ENCODE measurements at regions not wholly inside any gene's neighbourhood (a gene's known extent, or its start where the extent isn't known, plus 50 kb on each side); places are given as distances from the start of the nearest gene placed in this dataset.

- intact Hi-C loops (cut with micrococcal nuclease), result no loop called here
- ChIA-PET POLR2A (no interaction called here), CTCF (no interaction called here)
- no peaks in the 10 kb centered on the region for H3K36me3 Mint-ChIP-seq (ENCODE audit: low read depth)
- ATAC-seq, result no peak
- TF ChIP-seq, protein P1, sequence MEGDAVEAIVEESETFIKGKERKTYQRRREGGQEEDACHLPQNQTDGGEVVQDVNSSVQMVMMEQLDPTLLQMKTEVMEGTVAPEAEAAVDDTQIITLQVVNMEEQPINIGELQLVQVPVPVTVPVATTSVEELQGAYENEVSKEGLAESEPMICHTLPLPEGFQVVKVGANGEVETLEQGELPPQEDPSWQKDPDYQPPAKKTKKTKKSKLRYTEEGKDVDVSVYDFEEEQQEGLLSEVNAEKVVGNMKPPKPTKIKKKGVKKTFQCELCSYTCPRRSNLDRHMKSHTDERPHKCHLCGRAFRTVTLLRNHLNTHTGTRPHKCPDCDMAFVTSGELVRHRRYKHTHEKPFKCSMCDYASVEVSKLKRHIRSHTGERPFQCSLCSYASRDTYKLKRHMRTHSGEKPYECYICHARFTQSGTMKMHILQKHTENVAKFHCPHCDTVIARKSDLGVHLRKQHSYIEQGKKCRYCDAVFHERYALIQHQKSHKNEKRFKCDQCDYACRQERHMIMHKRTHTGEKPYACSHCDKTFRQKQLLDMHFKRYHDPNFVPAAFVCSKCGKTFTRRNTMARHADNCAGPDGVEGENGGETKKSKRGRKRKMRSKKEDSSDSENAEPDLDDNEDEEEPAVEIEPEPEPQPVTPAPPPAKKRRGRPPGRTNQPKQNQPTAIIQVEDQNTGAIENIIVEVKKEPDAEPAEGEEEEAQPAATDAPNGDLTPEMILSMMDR (IDR thresholded peaks at IDR 0.05), result no peak
- no peaks in the 10 kb centered on the region for H3K4me1 Mint-ChIP-seq (ENCODE audit: low read depth)
- no peaks in the 10 kb centered on the region for H3K9me3 Mint-ChIP-seq
- no peak overlapping the region for H3K4me3 Mint-ChIP-seq
- no peak for DNase-seq
- no peaks in the 10 kb centered on the region for H3K27me3 Mint-ChIP-seq
- H3K27ac Mint-ChIP-seq, result no peak overlapping the region
These were observed 232.0 kb upstream of the FAM174A start for GRCh38 chr5:100303216-100303615.

- H3K27ac Mint-ChIP-seq, result no peak overlapping the region
- TF ChIP-seq, protein P1 (IDR thresholded peaks at IDR 0.05), result no peak
- ATAC-seq (no peak), DNase-seq (no peak)
- H3K4me1 Mint-ChIP-seq (ENCODE audit: low read depth), result no peaks in the 10 kb centered on the region
- ChIA-PET POLR2A (no interaction called here), CTCF (no interaction called here)
- H3K36me3 Mint-ChIP-seq (ENCODE audit: low read depth), result no peaks in the 10 kb centered on the region
- H3K9me3 Mint-ChIP-seq, result no peaks in the 10 kb centered on the region
- intact Hi-C loops (cut with micrococcal nuclease), result no loop called here
- no peaks in the 10 kb centered on the region for H3K27me3 Mint-ChIP-seq
- no peak overlapping the region for H3K4me3 Mint-ChIP-seq
These were observed 235.9 kb upstream of the FAM174A start for GRCh38 chr5:100299261-100299660.

GRCh38 chr5:100276071-100276470, 259.1 kb upstream of the FAM174A start:
- H3K27ac Mint-ChIP-seq, result no peak overlapping the region
- ATAC-seq (no peak), DNase-seq (no peak)
- no peaks in the 10 kb centered on the region for H3K4me1 Mint-ChIP-seq (ENCODE audit: low read depth)
- ChIA-PET POLR2A (no interaction called here), CTCF (no interaction called here)
- H3K27me3 Mint-ChIP-seq, result no peaks in the 10 kb centered on the region
- no peaks in the 10 kb centered on the region for H3K9me3 Mint-ChIP-seq
- H3K4me3 Mint-ChIP-seq, result no peak overlapping the region
- intact Hi-C loops (cut with micrococcal nuclease), result no loop called here
- TF ChIP-seq, protein P1 (IDR thresholded peaks at IDR 0.05), result no peak
- no peaks in the 10 kb centered on the region for H3K36me3 Mint-ChIP-seq (ENCODE audit: low read depth)

DNA sequence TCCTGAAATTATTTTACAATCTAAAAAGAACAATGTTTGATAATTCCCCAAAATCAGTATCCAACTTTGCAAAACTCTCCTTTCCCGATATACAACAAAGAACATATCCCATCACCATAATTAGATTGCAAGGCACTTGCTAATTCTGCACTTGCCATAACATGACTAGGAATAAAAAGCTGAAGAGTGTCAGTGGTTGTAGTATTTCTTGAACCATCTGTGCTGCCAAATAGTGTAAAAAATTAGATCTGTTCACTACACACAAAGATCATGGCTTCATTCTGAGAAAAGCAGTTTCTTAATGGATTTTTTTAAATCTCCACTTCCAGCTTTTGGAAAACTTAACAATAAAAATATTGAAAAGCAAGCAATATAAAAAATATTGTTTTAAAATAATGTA, 259.5 kb upstream of the FAM174A start:
- no peaks in the 10 kb centered on the region for H3K9me3 Mint-ChIP-seq
- intact Hi-C loops (cut with micrococcal nuclease), result no loop called here
- no peak overlapping the region for H3K27ac Mint-ChIP-seq
- H3K4me1 Mint-ChIP-seq (ENCODE audit: low read depth), result no peaks in the 10 kb centered on the region
- no peaks in the 10 kb centered on the region for H3K27me3 Mint-ChIP-seq
- ChIA-PET CTCF (no interaction called here), POLR2A (no interaction called here)
- TF ChIP-seq, protein P1 (IDR thresholded peaks at IDR 0.05), result no peak
- ATAC-seq, result no peak
- H3K36me3 Mint-ChIP-seq (ENCODE audit: low read depth), result no peaks in the 10 kb centered on the region
- no peak overlapping the region for H3K4me3 Mint-ChIP-seq
- no peak for DNase-seq

GRCh38 chr5:100273846-100274580, 261.2 kb upstream of the FAM174A start:
- Mint-ChIP-seq H3K27ac (no peak overlapping the region), H3K36me3 (ENCODE audit: low read depth) (no peaks in the 10 kb centered on the region), H3K9me3 (no peaks in the 10 kb centered on the region), H3K4me1 (ENCODE audit: low read depth) (no peaks in the 10 kb centered on the region), H3K27me3 (no peaks in the 10 kb centered on the region), H3K4me3 (no peak overlapping the region)
- intact Hi-C loops (cut with micrococcal nuclease), result no loop called here
- ATAC-seq, result no peak
- TF ChIP-seq, protein P1 (IDR thresholded peaks at IDR 0.05), result no peak
- CTCF ChIA-PET, result no interaction called here
- POLR2A ChIA-PET, result no interaction called here
- no peak for DNase-seq

Measured in activated CD8-positive, alpha-beta T cell treated with anti-CD3 and anti-CD28 coated beads for 36 hours (primary cell).